ENCODE measurements at regions not wholly inside any gene's neighbourhood (a gene's known extent, or its start where the extent isn't known, plus 50 kb on each side); places are given as distances from the start of the nearest gene placed in this dataset.

GRCh38 chr2:101622210-101623030, 75.1 kb upstream of the MAP4K4 start:
- no peak for TF ChIP-seq CTCF (IDR thresholded peaks at IDR 0.05; ENCODE audit: insufficient read depth, low read length, poor library complexity, severe bottlenecking)
- Histone ChIP-seq H3K36me3 (ENCODE audit: control insufficient read depth, insufficient read depth, low read length) (no peaks in the 10 kb centered on the region), H3K4me3 (ENCODE audit: low read depth, low read length) (no peak overlapping the region), H3K27me3 (ENCODE audit: control insufficient read depth, insufficient read depth, low read length) (no peaks in the 10 kb centered on the region)
- DNase-seq (ENCODE audit: low read depth), result no peak

GRCh38 chr2:101619191-101619591, 78.3 kb upstream of the MAP4K4 start:
- no peak for TF ChIP-seq CTCF (IDR thresholded peaks at IDR 0.05; ENCODE audit: insufficient read depth, low read length, poor library complexity, severe bottlenecking)
- DNase-seq (ENCODE audit: low read depth), result no peak

DNA sequence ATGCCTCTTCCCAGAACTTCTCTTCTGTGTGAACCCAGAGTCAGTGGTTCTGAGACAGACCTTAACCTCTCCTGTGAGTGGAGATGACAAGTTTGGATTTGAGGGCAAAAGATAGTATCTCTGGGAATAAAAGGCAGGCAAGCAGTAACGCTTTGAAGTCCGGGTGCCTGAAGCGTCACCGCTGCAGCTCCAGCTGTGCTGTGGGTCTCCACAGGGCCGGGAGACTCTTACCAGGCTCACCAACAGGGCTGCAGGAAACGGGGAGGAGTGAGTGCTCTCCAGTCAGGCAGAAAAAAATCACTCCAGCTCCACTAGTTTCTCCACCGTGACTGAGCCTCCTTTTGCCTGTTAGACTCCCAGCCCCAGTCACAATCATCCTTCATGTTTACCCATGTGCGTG, 79.7 kb upstream of the MAP4K4 start:
- Histone ChIP-seq H3K36me3 (ENCODE audit: control insufficient read depth, insufficient read depth, low read length) (no peaks in the 10 kb centered on the region), H3K4me3 (ENCODE audit: low read depth, low read length) (no peak overlapping the region), H3K27me3 (ENCODE audit: control insufficient read depth, insufficient read depth, low read length) (no peaks in the 10 kb centered on the region)
- DNase-seq (ENCODE audit: low read depth), result peak; percentile 28
- no peak for TF ChIP-seq CTCF (IDR thresholded peaks at IDR 0.05; ENCODE audit: insufficient read depth, low read length, poor library complexity, severe bottlenecking)

More at GRCh38 chr2:101619191-101619591, 78.3 kb upstream of the MAP4K4 start:
- no peaks in the 10 kb centered on the region for H3K36me3 ChIP-seq (ENCODE audit: control insufficient read depth, insufficient read depth, low read length)
- H3K4me3 ChIP-seq (ENCODE audit: low read depth, low read length), result no peak overlapping the region
- H3K27me3 ChIP-seq (ENCODE audit: control insufficient read depth, insufficient read depth, low read length), result no peaks in the 10 kb centered on the region

GRCh38 chr2:101617188-101617587, 80.3 kb upstream of the MAP4K4 start:
- peak; percentile 74 for DNase-seq (ENCODE audit: low read depth)
- Histone ChIP-seq H3K36me3 (ENCODE audit: control insufficient read depth, insufficient read depth, low read length) (no peaks in the 10 kb centered on the region), H3K27me3 (ENCODE audit: control insufficient read depth, insufficient read depth, low read length) (no peaks in the 10 kb centered on the region), H3K4me3 (ENCODE audit: low read depth, low read length) (no peak overlapping the region)
- no peak for TF ChIP-seq CTCF (IDR thresholded peaks at IDR 0.05; ENCODE audit: insufficient read depth, low read length, poor library complexity, severe bottlenecking)

- no peaks in the 10 kb centered on the region for H3K36me3 ChIP-seq (ENCODE audit: control insufficient read depth, insufficient read depth, low read length)
- TF ChIP-seq CTCF (IDR thresholded peaks at IDR 0.05; ENCODE audit: insufficient read depth, low read length, poor library complexity, severe bottlenecking), result no peak
- H3K4me3 ChIP-seq (ENCODE audit: low read depth, low read length), result no peak overlapping the region
- H3K27me3 ChIP-seq (ENCODE audit: control insufficient read depth, insufficient read depth, low read length), result no peaks in the 10 kb centered on the region
- DNase-seq (ENCODE audit: low read depth), result no peak
Measured at GRCh38 chr2:101614127-101614759, 83.3 kb upstream of the MAP4K4 start.

All from kidney epithelial cell (primary cell).